Breast epithelium (tissue), 4 donors: ENCODE measurements at regions not wholly inside any gene's neighbourhood (a gene's known extent, or its start where the extent isn't known, plus 50 kb on each side); places are given as distances from the start of the nearest gene placed in this dataset.

ENCODE experiments used
- DNase-seq, 2 donors: peaks; one replicate each; pipeline ENCODE4 v3.0.0-alpha.2; 2019; ENCODE audit warnings: low spot score in 2 of 2
- H3K27ac ChIP-seq, 2 donors: fragments of 200-600 bp; sonication (generic) in 1 of 2; one replicate each; pipeline ENCODE4 v1.5.1; 2016 to 2019; ENCODE audit warnings: mild to moderate bottlenecking in 1 of 2
- H3K27me3 ChIP-seq, 2 donors: fragments of 200-600 bp; sonication (generic) in 1 of 2; one replicate each; pipeline versions ENCODE4 v1.5.1 to v1.6.0; 2017 to 2019; ENCODE audit warnings: control low read depth in 1 of 2, mild to moderate bottlenecking in 1 of 2
- H3K36me3 ChIP-seq: fragments of 200-600 bp; one replicate; pipeline ENCODE4 v1.5.1; 2019
- H3K4me1 ChIP-seq, 2 donors: fragments of 200-600 bp; sonication (generic); one replicate each; pipeline ENCODE4 v1.5.1; 2016 to 2019; ENCODE audit warnings: control low read depth in 1 of 2
- H3K4me3 ChIP-seq, 3 donors: fragments of 200-600 bp; sonication (generic); 1 replicate in 2 of 3; 2 replicates in 1 of 3; pipeline ENCODE4 v1.5.1; 2016 to 2019; ENCODE audit warnings: mild to moderate bottlenecking in 3 of 3, moderate library complexity in 2 of 3
- H3K9me3 ChIP-seq, 2 donors: fragments of 200-600 bp; sonication (generic) in 1 of 2; one replicate each; pipeline ENCODE4 v1.5.1; 2016 to 2019; ENCODE audit warnings: control low read depth in 1 of 2
- CTCF ChIP-seq, 3 donors: fragments of 450-650 bp; IDR thresholded peaks; one replicate each; pipeline ENCODE4 v1.5.1; 2016 to 2017; ENCODE audit warnings: antibody characterized with exemption in 3 of 3, mild to moderate bottlenecking in 3 of 3, moderate library complexity in 3 of 3
- POLR2A ChIP-seq: fragments of 450-650 bp; IDR thresholded peaks from one replicate; pipeline ENCODE4 v1.6.1; 2016; ENCODE audit warnings: antibody characterized with exemption, mild to moderate bottlenecking, moderate library complexity
- POLR2AphosphoS5 ChIP-seq, 3 donors: sonication (generic); formaldehyde crosslinking; IDR thresholded peaks; one replicate each; pipeline ENCODE4 v1.6.1; 2017; ENCODE audit warnings: antibody characterized with exemption in 3 of 3
- intact Hi-C: fragments of 100-400 bp; cut with DNase I; formaldehyde crosslinking; loops from one replicate; pipeline ENCODE4 v1.15.1; 2023; ENCODE audit warnings: low total_unique reads

GRCh38 chr3:135621184-135621920 lies 344.2 kb upstream of the PPP2R3A start:
- no peak overlapping the region for H3K27ac ChIP-seq
- no peak for DNase-seq
- H3K27me3 ChIP-seq = no peaks in the 10 kb centered on the region
- no peaks in the 10 kb centered on the region for H3K4me1 ChIP-seq
- no peak overlapping the region for H3K4me3 ChIP-seq
- intact Hi-C loops = no loop called here
- TF ChIP-seq POLR2AphosphoS5 (IDR thresholded peaks at IDR 0.05) = no peak
- TF ChIP-seq CTCF (IDR thresholded peaks at IDR 0.05) = no peak
- TF ChIP-seq POLR2A = no peak
- H3K36me3 ChIP-seq = no peaks in the 10 kb centered on the region
- no peaks in the 10 kb centered on the region for H3K9me3 ChIP-seq

DNA sequence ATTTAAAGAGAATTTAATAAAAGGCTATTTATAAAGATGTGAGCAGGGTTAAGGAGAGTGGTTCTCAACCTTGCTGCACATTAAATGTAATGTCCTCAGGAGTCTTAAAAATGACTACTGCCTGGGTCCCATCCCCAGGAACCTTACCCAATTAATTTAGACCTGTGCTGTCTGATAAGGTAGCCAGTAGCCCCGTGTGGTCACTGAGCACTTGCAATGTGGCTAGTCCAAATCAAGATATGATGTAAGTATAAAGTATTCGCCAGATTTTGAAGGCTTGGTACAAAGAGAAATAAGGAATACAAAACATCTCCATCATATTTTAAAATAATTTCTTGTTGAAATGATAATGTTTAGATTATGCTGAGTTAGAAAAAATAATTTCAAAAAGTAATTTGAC lies 343.3 kb upstream of the PPP2R3A start:
- H3K4me1 ChIP-seq = no peaks in the 10 kb centered on the region
- no peak for DNase-seq
- no peak for TF ChIP-seq CTCF (IDR thresholded peaks at IDR 0.05)
- no peak overlapping the region for H3K27ac ChIP-seq
- H3K27me3 ChIP-seq = no peaks in the 10 kb centered on the region
- H3K9me3 ChIP-seq = no peaks in the 10 kb centered on the region
- no peaks in the 10 kb centered on the region for H3K36me3 ChIP-seq
- H3K4me3 ChIP-seq = no peak overlapping the region
- intact Hi-C loops = no loop called here

- H3K27me3 ChIP-seq = no peaks in the 10 kb centered on the region
- H3K9me3 ChIP-seq = no peaks in the 10 kb centered on the region
- H3K4me1 ChIP-seq = no peaks in the 10 kb centered on the region
- H3K27ac ChIP-seq = no peak overlapping the region
- no peak for DNase-seq
- intact Hi-C loops = no loop called here
- TF ChIP-seq POLR2AphosphoS5 (IDR thresholded peaks at IDR 0.05) = no peak
- no peak for TF ChIP-seq POLR2A
- TF ChIP-seq CTCF (IDR thresholded peaks at IDR 0.05) = no peak
- no peaks in the 10 kb centered on the region for H3K36me3 ChIP-seq
- H3K4me3 ChIP-seq = no peak overlapping the region
Measured at GRCh38 chr3:135622656-135623055, 342.9 kb upstream of the PPP2R3A start.

- intact Hi-C loops = no loop called here
- Histone ChIP-seq H3K27me3 (no peaks in the 10 kb centered on the region), H3K36me3 (no peaks in the 10 kb centered on the region), H3K9me3 (no peaks in the 10 kb centered on the region), H3K4me1 (no peaks in the 10 kb centered on the region), H3K4me3 (no peak overlapping the region), H3K27ac (no peak overlapping the region)
- no peak for DNase-seq
- TF ChIP-seq POLR2A = no peak
- no peak for TF ChIP-seq POLR2AphosphoS5 (IDR thresholded peaks at IDR 0.05)
- TF ChIP-seq CTCF (IDR thresholded peaks at IDR 0.05) = no peak
Measured at GRCh38 chr3:135623558-135623957, 342.0 kb upstream of the PPP2R3A start.

- Histone ChIP-seq H3K27me3 (no peaks in the 10 kb centered on the region), H3K36me3 (no peaks in the 10 kb centered on the region), H3K27ac (no peak overlapping the region), H3K4me1 (no peaks in the 10 kb centered on the region), H3K4me3 (no peak overlapping the region), H3K9me3 (no peaks in the 10 kb centered on the region)
- TF ChIP-seq POLR2A (no peak), CTCF (IDR thresholded peaks at IDR 0.05) (no peak), POLR2AphosphoS5 (IDR thresholded peaks at IDR 0.05) (no peak)
- DNase-seq = no peak
- intact Hi-C loops = no loop called here
Measured at GRCh38 chr3:135627057-135627456, 338.5 kb upstream of the PPP2R3A start.
